H54 (cell line): ENCODE measurements at regions not wholly inside any gene's neighbourhood (a gene's known extent, or its start where the extent isn't known, plus 50 kb on each side); places are given as distances from the start of the nearest gene placed in this dataset.

ENCODE experiments used
- DNase-seq: peaks from one replicate; pipeline ENCODE4 v3.0.0; 2011; ENCODE audit warnings: low spot score, mixed read lengths; ENCODE audit not compliant: insufficient read length
- FAIRE-seq: peaks from 3 replicates; lab custom pipeline; 2011; peaks lifted over from hg19 to GRCh38; lab: Jason Lieb, UNC
- POLR2A ChIP-seq: IDR thresholded peaks from 2 replicates; pipeline ENCODE4 v1.6.1; 2011; ENCODE audit warnings: low read depth, mild to moderate bottlenecking, low read length

- FAIRE-seq = peak; percentile 98
- no peak for DNase-seq
Measured at GRCh38 chr7:22934473-22935065, 79.4 kb downstream of the HYCC1 start.

GRCh38 chr7:22934023-22934422 lies 79.9 kb downstream of the HYCC1 start:
- FAIRE-seq (no peak), DNase-seq (no peak)
- no peak for TF ChIP-seq POLR2A

More at GRCh38 chr7:22934473-22935065, 79.4 kb downstream of the HYCC1 start:
- TF ChIP-seq POLR2A = no peak

DNA sequence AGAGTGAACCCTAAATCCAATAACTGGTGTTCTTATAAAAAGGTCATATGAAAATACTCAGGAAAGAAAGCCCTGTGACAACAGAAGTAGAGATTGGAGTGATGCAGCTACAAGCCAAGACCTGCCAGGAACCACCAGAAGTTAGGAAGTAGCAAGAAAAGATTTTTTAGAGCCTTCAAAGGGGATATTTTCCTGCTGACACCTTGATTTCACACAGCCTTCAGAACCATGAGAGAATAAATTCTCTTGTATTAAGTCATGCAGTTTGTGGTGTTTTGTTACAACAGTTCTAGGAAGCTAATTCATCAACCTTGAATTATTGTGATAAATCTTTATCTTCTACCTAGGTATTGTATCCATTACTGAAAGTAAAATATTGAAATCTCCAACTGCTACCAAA lies 81.0 kb downstream of the HYCC1 start:
- TF ChIP-seq POLR2A = no peak
- FAIRE-seq (no peak), DNase-seq (no peak)

GRCh38 chr7:22931011-22931410 lies 82.9 kb downstream of the HYCC1 start:
- DNase-seq = no peak
- no peak for FAIRE-seq
- TF ChIP-seq POLR2A = no peak

- no peak for TF ChIP-seq POLR2A
- DNase-seq (no peak), FAIRE-seq (no peak)
Measured at GRCh38 chr7:22922307-22922706, 91.6 kb downstream of the HYCC1 start.

DNA sequence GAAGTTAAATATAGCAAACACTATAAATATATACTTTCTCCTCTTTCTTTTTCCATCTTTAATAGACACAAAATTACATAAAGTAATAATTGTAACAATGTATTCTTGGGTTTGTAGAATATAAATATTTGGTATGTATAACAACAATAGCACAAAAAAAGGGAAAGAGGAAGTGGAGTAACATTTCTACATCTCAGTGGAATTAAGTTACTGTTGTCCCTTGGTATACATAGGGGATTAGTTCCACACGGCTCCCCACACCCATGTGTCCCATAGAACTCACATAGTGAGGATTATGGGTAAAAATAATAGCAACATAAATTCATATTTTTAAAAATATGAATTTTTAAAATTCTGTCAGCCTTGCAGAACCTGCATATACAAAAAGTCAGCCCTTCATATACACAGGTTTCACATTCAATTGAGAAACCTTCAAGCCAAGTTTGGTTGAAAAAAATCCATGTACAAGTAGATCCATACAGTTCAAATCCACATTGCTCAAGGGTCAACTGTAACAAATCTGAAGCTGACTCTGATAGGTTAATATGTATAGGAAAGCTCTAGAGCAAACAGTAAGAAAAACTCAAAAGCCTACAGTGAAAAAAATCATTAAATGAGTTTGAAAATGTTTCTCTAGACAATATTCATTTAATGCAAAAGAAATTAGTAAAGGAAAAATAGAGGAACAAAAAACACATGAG lies 92.4 kb downstream of the HYCC1 start:
- no peak for TF ChIP-seq POLR2A
- DNase-seq = no peak
- no peak for FAIRE-seq

- no peak for DNase-seq
- no peak for FAIRE-seq
- TF ChIP-seq POLR2A = no peak
Measured at GRCh38 chr7:22920672-22921071, 93.3 kb downstream of the HYCC1 start.

DNA sequence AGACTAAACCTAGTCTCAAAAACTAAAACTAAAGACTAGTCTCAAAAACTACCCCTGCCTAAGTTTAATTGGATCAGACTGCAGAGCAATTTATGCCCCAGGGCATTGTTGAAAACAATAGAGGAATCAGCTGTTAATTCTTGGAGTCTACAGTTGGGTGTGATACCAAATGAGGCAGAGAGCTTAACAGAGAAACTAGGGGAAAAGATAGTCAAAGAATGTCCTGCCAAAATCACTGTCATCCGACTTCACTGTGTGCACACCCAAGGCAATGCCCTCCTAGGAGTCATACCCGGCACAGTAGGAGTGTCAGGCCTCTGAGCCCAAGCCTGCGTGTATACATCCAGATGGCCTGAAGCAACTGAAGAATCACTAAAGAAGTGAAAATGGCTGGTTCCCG lies 90.5 kb upstream of the TOMM7 start:
- no peak for FAIRE-seq
- no peak for TF ChIP-seq POLR2A
- DNase-seq = no peak

GRCh38 chr7:22911889-22912288 lies 89.2 kb upstream of the TOMM7 start:
- no peak for TF ChIP-seq POLR2A
- FAIRE-seq (no peak), DNase-seq (no peak)

- DNase-seq (no peak), FAIRE-seq (no peak)
- TF ChIP-seq POLR2A = no peak
Measured at GRCh38 chr7:22909917-22910316, 87.3 kb upstream of the TOMM7 start.

DNA sequence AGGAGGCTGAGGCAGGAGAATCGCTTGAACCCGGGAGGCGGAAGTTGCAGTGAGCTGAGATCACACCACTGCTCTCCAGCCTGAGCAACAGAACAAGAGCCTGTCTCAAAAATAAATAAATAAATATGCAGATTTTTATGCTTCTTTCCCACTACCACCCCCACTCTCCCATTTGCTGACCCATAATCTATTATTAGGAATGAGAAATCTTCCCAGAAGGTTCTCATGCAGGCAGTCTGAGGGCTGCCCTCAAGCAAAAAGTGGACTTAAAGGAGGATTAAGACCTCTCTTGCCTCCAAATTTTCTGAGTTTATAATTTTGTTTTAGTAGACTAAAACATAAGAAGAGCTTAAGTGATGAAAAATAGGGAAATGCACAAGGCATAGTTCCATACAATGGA lies 85.2 kb upstream of the TOMM7 start:
- FAIRE-seq (no peak), DNase-seq (no peak)
- no peak for TF ChIP-seq POLR2A

DNA sequence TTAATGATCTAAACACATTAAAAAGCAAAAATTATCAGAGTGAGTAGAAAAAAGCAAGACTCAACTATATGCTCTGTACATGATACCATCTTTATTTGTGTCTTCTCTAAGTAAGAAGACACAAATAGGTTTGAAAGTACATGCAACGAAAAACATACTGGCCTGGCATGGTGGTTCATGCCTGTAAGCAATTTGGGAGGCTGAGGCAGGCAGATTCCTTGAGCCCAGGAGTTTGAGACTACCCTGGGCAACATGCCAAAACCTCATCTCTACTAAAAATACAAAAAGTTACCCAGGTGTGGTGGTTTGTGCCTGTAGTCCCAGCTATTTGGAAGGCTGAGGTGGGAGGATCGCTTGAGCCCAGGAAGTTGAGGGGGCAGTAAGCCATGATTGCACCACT lies 78.1 kb upstream of the TOMM7 start:
- no peak for TF ChIP-seq POLR2A
- DNase-seq (no peak), FAIRE-seq (no peak)

GRCh38 chr7:22900101-22900500 lies 77.5 kb upstream of the TOMM7 start:
- FAIRE-seq (no peak), DNase-seq (no peak)
- TF ChIP-seq POLR2A = no peak

DNA sequence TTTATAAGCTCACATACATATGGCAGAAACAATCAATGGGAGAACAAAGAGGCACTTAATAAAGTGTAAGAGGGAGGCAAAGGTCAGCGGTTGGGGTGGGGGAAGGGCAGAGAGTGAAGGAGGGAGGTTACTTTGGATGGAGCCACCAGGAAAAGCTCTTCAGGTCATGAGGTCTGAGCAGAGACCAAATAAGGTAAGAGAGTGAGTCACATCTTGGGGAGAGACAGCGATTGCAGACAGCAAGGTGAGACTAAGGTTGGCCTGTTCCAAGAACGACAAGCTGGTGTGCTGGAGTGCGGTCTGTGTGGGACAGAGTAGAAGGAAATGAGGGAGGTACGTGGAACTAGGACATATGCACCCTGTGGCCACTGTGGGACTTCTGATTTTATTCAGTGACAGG lies 74.3 kb upstream of the TOMM7 start:
- DNase-seq (no peak), FAIRE-seq (no peak)
- no peak for TF ChIP-seq POLR2A

- FAIRE-seq = no peak
- no peak for DNase-seq
- TF ChIP-seq POLR2A = no peak
Measured at GRCh38 chr7:22895828-22896165, 73.1 kb upstream of the TOMM7 start.
